Hematopoietic multipotent progenitor cell treated with erythropoietin and hydrocortisone succinate and interleukin-3 and kit ligand, for 15 days (in vitro differentiated cells): ENCODE measurements at regions not wholly inside any gene's neighbourhood (a gene's known extent, or its start where the extent isn't known, plus 50 kb on each side); places are given as distances from the start of the nearest gene placed in this dataset.
"Not testable (repeated sequence)": the region's sequence is repeated elsewhere in the genome, so short reads cannot be mapped to it uniquely, and the experiment has no call there.

ENCODE experiments used
- DNase-seq: peaks from one replicate; pipeline ENCODE4 v3.0.0-alpha.2; 2015; ENCODE audit warnings: low spot score

DNA sequence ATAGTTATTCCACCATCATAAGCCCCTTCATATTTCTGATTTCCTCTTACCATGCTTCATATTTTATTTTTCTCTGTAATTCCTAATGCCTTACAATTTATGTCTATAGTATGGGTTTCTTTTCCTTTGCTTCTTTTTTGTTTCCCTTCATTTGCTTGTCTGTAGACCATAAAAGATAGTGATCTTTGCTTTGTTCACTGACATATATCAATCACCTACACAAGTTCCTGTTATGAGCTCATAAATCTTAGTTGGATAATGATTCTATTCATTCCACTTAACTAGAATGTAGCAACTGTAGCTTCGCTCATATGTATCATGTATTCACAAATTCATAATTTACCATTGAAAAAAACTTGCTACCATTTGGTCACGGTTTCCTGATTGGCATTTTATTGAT is 388.8 kb upstream of the ATXN7L3B start:
- DNase-seq, result no peak

GRCh38 chr12:74152370-74152769 is 385.3 kb upstream of the ATXN7L3B start:
- DNase-seq, result no peak

DNA sequence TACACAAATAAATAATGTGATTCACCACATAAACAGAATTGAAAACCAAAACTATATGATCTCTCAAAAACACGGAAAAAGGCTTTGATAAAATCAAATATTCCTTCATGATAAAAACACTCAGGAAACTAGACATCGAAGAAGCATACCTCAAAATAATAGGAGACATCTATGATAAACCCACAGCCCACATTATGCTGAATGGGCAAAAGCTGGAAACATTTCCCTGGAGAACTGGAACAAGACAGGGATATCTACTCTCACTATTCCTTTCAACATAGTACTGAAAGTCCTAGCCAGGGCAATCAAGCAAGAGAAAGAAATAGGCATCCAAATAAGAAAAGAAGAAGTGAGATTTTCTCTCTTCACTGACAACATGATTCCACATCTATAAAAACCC is 371.5 kb upstream of the ATXN7L3B start:
- DNase-seq, result no peak

DNA sequence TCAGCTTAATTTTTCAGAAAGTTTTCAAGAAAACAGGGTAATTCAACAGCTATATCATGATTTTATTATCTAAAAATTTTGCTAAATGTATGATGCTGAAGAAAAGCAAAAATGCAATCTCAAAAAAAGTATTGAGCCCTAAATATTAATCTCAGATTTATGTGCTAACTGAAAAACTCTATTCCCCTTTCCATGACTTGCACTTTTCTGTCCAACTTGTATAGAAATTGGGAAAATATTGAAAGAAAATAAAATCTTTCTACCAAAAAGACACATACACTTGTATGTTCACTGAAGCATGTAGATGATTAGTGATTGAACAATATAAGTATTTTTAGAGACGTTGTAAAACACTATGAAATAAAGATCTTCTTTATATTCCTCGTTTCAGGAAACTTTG is 368.0 kb upstream of the ATXN7L3B start:
- no peak for DNase-seq

- DNase-seq, result no peak
These were observed 366.8 kb upstream of the ATXN7L3B start for GRCh38 chr12:74170645-74171477.

- DNase-seq, result no peak
These were observed 366.1 kb upstream of the ATXN7L3B start for GRCh38 chr12:74171478-74171909.

DNA sequence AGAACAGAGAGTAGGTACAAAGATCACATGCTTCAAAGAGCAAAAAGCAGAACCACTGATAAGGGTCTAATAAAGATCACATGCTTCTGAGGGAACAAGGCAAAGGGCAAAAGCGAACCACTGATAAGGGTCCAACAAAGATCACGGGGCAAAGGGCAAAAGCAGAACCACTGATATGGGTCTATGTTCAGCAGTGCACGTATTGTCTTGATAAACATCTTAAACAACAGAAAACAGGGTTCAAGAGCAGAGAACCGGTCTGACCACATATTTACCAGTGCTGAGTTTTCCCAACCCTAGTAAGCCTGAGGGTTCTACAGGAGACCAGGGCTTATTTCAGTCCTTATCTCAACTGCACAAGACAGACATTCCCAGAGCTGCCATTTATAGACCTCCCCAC is 362.7 kb upstream of the ATXN7L3B start:
- not testable (repeated sequence) for DNase-seq

DNA sequence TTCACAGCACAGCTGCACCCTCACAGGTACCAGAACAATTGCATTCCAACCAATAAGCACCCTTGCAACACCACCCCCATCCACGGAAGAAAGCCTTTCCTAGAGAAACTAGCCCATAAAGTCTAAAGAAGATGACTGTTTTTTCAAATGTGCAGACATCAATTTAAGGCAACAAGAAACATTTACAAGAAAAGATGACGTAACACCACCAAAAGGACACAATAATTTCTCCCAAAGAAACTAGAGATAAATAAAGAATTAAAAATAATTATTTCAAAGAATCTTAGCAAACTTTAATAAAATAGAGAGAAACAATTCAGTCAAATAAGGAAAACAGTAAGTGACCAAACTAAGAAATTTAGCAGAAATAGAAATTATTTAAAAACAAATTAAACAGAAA is 352.3 kb upstream of the ATXN7L3B start:
- DNase-seq, result no peak

- DNase-seq, result no peak
These were observed 344.4 kb upstream of the ATXN7L3B start for GRCh38 chr12:74193191-74193590.

- no peak for DNase-seq
These were observed 333.4 kb upstream of the ATXN7L3B start for GRCh38 chr12:74204236-74204635.

DNA sequence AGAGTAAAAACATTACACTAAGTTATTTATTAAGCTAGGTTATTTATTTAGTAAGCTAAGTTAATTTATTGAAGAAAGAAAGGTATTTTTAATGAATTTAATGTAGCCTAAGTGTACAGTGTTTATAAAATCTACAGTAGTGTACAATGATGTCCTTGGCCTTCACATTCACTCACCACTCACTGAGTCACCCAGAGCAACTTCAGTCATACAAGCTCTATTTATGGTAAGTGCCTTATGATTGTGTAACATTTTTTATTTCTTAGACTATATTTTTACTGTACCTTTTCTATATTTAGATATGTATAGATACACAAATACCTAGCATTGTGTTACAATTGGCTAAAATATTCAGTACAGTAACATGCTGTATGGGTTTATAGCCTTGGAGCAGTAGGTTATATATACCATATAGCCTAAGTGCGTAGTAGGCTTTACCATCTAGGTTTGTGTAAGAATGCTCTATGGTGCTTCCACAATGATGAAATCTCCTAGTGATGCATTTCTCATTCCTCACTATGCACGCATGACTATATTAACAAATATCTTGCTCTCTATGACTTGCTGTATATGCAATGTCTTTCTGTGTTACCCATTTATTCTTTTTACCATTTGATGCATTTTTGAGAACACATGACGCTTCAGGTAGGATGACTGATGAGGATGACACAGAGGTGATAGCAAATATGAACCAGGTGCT is 309.6 kb upstream of the ATXN7L3B start:
- DNase-seq, result no peak

GRCh38 chr12:74229671-74230070 is 308.0 kb upstream of the ATXN7L3B start:
- no peak for DNase-seq

- DNase-seq, result no peak
These were observed 302.3 kb upstream of the ATXN7L3B start for GRCh38 chr12:74235342-74235741.

DNA sequence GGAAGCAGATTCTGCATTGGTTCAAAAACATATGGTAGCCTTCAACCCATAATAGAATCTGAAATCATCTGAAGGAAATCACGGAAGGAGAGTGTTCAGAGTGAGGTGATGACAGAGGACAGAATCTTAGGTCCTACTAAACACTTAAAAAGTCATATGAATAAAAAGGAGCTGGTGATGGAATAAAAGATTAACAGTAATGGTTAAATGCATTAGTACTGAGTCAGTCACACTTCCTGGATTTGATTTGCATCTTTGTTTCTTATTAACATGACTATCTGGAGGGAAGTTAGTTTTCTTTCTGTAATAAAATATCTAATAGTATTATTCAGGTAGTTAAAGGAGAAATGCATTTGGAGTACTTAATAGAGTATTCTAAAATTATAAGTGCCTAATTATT is 296.3 kb upstream of the ATXN7L3B start:
- no peak for DNase-seq

DNA sequence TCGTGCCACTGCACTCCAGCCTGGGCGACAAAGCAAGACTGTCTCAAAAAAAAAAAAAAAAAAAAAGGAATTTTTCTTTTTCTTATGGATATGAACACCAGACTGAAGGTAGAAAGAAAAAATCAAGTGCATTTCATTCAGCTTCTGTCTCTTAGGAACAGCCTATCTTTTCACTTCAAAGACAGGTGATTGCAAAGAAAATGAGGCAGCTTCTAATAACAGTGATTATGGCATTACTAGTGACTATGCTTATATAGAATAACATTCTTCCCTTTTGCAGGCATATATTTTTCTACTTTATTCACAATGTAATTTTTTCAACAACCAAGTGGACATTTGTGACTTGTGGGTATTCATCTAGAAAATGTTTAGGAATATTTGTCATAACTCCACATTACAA is 295.5 kb upstream of the ATXN7L3B start:
- DNase-seq, result no peak

DNA sequence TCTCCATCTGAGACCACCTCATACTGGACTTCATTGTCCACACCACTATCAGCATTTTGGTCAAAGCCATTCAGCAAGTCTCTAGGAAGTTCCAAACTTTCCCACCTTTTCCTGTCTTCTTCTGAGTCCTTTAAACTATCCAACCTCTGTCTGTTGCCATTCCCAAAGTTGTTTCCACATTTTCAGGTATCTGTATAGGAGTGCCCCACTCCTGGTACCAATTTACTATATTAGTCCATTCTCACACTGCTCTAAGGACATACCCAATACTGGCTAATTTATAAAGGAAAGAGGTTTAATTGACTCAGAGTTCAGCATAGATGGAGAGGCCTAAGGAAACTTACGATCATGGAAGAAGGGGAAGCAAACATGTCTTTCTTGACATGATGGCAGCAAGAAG is 292.2 kb upstream of the ATXN7L3B start:
- DNase-seq, result no peak

DNA sequence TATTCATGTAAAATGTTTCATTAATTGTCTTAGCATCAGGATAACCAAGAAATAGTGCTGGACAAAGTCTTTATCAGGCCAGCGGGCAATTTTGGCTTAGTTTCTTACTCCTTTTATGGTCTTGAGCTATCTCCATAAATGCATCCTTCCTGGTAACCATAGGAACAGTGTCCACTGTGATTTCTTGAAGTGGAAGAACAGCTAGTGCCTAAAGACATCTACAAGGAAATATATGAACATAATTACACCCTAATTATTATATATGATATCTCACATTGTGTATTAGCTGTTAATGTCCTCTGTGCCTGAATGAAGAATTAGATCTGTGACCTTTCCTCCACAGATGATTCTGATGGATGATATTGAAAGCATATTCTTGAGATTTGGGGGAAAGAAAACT is 286.7 kb upstream of the ATXN7L3B start:
- no peak for DNase-seq

DNA sequence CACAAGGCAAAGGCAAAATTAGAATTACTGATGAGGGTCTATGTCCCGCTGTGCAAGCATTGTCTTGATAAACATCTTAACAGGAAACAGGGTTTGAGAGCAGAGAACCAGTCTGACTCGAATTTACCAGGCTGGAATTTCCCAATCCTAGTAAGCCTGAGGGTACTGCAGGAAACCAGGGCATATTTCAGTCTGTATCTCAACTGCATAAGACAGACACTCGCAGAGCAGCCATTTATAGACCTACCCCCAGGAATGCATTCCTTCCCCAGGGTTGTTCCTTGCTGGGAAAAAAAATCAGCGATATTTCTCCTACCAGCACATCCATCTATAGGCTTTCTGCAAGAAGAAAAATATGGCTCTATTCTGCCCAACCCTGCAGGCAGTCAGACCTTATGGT is 283.8 kb upstream of the ATXN7L3B start:
- not testable (repeated sequence) for DNase-seq

- no peak for DNase-seq
These were observed 282.9 kb upstream of the ATXN7L3B start for GRCh38 chr12:74254784-74255183.

GRCh38 chr12:74259199-74259598 is 278.4 kb upstream of the ATXN7L3B start:
- no peak for DNase-seq

GRCh38 chr12:74264692-74265091 is 272.9 kb upstream of the ATXN7L3B start:
- DNase-seq, result no peak

DNA sequence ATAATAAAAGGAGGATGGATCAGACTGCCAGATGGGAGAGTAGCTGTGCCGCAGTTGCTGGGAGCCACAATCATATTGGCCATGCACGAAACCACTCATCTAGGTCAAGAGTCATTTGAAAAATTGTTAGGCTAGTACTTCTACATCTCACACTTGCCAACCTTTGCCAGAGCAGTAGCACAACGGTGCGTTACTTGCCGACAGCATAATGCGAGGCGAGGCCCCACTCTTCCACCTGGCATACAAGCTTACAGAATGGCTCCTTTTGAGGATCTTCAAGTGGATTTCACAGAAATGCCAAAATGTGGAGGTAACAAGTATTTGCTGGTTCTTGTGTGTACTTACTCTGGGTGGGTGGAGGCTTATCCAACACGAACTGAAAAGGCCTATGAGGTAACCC is 268.3 kb upstream of the ATXN7L3B start:
- not testable (repeated sequence) for DNase-seq

DNA sequence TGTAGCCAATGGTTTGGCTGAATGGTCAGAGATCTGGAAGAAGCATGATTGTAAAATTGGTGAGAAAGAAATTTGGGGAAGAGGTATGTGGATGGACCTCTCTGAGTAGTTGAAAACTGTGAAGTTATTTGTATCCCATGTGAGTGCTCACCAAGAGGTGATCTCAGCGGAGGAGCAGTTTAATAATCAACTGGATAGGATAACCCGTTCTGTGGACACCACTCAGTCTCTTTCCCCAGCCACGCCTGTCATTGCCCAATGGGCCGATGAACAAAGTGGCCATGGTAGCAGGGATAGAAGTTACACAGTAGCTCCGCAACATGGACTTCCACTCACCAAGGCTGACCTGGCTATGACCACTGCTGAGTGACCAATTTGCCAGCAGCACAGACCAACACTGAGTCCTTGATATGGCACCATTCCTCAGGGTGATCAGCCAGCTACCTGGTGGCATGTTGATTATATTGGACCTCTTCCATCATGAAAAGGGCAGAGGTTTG is 257.4 kb upstream of the ATXN7L3B start:
- no peak for DNase-seq
